Skeletal muscle satellite cell (primary cell): ENCODE measurements at regions not wholly inside any gene's neighbourhood (a gene's known extent, or its start where the extent isn't known, plus 50 kb on each side); places are given as distances from the start of the nearest gene placed in this dataset.

Experiments
- H3K27me3 ChIP-seq: 2 replicates; pipeline ENCODE4 v1.7.0; 2013; ENCODE audit warnings: low read length; ENCODE audit not compliant: control insufficient read depth, insufficient read depth
- H3K36me3 ChIP-seq: 2 replicates; pipeline ENCODE4 v1.7.0; 2013; ENCODE audit warnings: mild to moderate bottlenecking, control low read depth, low read length; ENCODE audit not compliant: insufficient read depth
- H3K4me1 ChIP-seq: 2 replicates; pipeline ENCODE4 v1.7.0; 2013; ENCODE audit warnings: low read length; ENCODE audit not compliant: control insufficient read depth, insufficient read depth
- H3K4me2 ChIP-seq: 2 replicates; pipeline ENCODE4 v1.7.0; 2013; ENCODE audit warnings: mild to moderate bottlenecking, low read length
- H3K4me3 ChIP-seq: 2 replicates; pipeline ENCODE4 v1.7.0; 2013; ENCODE audit warnings: low read length
- H3K9ac ChIP-seq: 2 replicates; pipeline ENCODE4 v1.7.0; 2013; ENCODE audit warnings: mild to moderate bottlenecking, low read depth, low read length, moderate library complexity
- H3K9me3 ChIP-seq: replicated peaks from 2 replicates; pipeline ENCODE4 v1.7.0; 2013; ENCODE audit warnings: mild to moderate bottlenecking, control low read depth, low read length

DNA sequence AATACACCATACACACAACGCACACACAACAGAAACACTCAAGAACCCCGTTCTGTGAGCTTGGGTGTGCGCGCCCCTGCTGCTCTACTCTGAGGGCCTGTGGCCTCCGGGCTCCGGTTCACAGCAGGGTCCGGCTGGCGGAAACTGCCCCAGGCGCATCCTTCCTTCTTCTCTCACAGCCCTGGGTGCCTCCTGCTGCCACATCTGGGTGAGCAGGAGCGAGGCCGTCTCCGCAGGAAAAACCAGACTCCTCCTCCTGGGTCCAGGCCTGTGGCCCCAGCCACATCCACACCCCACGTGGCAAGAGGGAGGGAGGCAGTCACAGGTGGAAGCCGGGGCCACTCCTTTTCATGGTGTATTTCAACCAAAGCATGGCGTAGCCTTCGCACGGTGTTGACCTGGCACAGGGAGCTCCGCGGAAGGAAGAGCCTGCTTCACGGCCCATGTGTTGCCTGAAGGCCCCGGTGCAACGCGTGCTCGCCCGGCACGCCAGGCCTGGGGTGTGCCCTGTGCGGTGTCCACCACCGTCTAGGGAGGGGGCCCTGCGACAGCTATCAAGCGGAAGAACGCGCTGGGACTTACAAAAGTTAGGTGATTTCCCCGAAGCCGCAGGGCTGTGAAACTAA is 1502.7 kb downstream of the TBC1D22A start:
- H3K27me3 ChIP-seq = no peaks in the 10 kb centered on the region
- peaks cover 40% of the 10 kb centered on the region for H3K9me3 ChIP-seq
- no peak overlapping the region for H3K4me3 ChIP-seq
- no peaks in the 10 kb centered on the region for H3K4me1 ChIP-seq
- H3K9ac ChIP-seq = no peak overlapping the region
- H3K36me3 ChIP-seq = no peaks in the 10 kb centered on the region
- H3K4me2 ChIP-seq = no peak overlapping the region

DNA sequence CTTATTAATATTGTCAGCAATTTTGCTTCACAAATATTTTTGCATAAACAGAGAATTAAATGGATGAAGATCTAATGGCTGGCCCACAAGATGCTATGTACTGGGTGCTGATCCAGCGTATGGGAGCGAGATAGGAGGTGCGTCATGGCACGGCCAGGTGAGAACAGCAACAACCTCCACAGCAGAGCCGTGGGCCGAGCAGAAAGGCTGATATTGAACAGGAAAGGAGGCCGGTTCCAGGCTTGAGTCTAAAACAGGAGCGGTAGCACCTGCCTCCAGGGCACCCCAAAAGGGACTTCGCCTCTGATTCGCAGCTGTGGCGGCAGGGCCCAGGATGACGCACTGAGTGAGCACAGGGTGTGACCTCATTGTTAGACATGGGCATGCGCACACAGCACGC is 1502.1 kb downstream of the TBC1D22A start:
- no peaks in the 10 kb centered on the region for H3K27me3 ChIP-seq
- peaks cover 40% of the 10 kb centered on the region for H3K9me3 ChIP-seq
- H3K4me2 ChIP-seq = no peak overlapping the region
- no peaks in the 10 kb centered on the region for H3K36me3 ChIP-seq
- H3K9ac ChIP-seq = no peak overlapping the region
- no peak overlapping the region for H3K4me3 ChIP-seq
- H3K4me1 ChIP-seq = no peaks in the 10 kb centered on the region

DNA sequence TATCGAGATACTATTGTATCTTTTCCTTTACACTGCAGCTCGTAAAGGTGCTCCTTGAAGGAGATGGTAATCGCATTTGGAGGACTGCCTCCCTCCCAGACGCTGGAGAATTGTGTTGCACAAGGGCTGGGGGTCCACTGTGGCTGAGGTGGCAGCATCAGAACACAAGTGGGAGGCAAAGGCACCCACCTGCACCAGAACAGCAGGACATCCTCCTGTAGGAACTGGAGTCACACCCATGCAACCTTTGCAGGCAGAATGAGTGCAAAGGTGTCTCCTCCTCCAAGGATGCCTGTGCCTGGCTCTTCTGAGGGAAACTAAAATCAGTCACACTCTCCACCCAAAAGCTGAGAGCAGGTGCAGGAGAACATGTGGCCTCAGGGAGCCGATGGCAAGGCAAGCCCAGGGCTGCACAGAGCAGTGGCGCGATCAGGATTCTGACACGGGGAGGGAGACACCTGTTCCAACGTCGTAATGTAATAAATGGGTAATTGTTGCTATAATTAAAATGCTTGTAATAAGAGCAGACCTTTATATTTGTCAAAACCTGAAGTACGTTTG is 1501.4 kb downstream of the TBC1D22A start:
- Histone ChIP-seq H3K36me3 (no peaks in the 10 kb centered on the region), H3K9me3 (peaks cover 43% of the 10 kb centered on the region), H3K27me3 (no peaks in the 10 kb centered on the region), H3K4me3 (no peak overlapping the region), H3K4me2 (no peak overlapping the region), H3K9ac (no peak overlapping the region), H3K4me1 (no peaks in the 10 kb centered on the region)

DNA sequence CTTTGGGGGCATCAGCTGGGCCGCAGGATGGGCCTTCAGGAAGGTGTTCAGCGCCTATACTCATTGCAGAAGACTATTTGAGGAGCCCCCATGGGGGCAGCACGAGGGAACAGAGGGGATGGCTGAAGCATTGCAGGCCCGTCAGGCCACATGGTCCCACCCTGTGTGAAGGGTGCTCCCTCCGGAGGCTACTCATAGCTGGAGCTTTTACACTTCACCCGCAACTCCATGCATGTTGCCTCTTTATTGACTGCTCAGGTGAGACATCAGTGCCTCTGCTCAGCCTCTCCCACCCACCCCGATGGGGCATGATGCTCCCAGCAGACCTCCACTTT is 1500.9 kb downstream of the TBC1D22A start:
- no peaks in the 10 kb centered on the region for H3K4me1 ChIP-seq
- peaks cover 43% of the 10 kb centered on the region for H3K9me3 ChIP-seq
- no peak overlapping the region for H3K4me2 ChIP-seq

DNA sequence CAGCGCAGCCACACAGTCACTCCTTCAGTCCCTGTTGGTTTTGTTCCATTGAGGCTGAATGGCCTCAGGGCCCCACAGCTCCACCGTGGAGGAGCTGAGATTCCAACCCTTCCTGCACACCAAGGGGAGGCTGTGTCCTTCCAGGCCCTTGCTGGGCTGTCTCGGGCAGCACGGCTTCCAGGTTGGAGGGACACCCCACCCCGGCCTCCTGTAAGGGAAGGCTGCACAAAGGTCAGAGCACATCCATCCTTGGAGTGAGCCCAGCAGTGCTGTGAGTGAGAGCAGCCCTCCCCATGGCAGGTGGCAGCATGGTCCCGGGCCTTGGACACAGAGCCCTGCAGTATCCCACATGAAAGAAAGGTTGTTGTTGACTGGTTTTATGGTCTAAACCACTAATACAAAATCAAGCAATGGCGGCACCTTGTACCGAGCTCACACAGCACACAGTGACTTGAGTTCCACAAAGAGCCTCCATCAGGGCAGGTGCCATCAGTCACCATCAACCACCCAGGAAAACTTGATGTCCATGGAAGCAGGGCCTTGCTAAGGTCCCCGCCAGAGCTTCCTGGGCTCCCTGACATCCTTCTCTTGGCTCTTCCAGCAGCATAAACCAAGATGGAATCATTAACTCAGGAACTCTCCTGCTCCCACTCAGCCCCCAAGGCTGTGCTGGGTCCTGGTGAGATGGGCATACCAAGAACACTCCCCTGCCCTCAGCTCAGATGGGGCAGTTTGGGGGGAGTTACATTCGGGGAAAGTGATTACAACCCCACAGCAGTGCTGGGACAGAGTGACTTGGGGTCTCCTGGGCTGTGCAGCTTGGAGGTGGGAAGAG is 1500.4 kb downstream of the TBC1D22A start:
- no peaks in the 10 kb centered on the region for H3K4me1 ChIP-seq
- peaks cover 43% of the 10 kb centered on the region for H3K9me3 ChIP-seq
- H3K9ac ChIP-seq = no peak overlapping the region
- H3K4me2 ChIP-seq = no peak overlapping the region
- H3K27me3 ChIP-seq = no peaks in the 10 kb centered on the region
- H3K4me3 ChIP-seq = no peak overlapping the region
- H3K36me3 ChIP-seq = no peaks in the 10 kb centered on the region

More for the DNA sequence above, 1500.9 kb downstream of the TBC1D22A start:
- Histone ChIP-seq H3K9ac (no peak overlapping the region), H3K27me3 (no peaks in the 10 kb centered on the region), H3K36me3 (no peaks in the 10 kb centered on the region), H3K4me3 (no peak overlapping the region)

DNA sequence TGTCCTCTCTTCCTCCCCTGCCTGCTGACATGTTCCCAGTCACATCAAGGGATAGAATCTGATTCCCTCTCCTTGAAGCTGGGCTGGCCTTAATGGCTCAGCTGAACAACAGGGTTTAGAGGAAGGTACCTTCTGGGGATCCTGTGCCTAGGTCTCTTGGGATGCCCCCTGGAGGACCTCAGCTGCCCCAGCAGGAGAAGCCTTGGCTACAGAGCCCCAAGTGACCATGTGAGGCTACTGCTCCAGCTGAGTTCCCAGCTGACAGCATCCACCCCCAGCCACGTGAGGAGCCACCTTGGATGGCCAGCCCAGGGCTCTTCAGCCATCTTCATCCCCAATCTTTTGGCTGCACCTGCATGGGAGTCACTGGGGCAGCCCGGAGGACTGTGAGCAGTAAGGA is 1499.3 kb downstream of the TBC1D22A start:
- peaks cover 43% of the 10 kb centered on the region for H3K9me3 ChIP-seq

DNA sequence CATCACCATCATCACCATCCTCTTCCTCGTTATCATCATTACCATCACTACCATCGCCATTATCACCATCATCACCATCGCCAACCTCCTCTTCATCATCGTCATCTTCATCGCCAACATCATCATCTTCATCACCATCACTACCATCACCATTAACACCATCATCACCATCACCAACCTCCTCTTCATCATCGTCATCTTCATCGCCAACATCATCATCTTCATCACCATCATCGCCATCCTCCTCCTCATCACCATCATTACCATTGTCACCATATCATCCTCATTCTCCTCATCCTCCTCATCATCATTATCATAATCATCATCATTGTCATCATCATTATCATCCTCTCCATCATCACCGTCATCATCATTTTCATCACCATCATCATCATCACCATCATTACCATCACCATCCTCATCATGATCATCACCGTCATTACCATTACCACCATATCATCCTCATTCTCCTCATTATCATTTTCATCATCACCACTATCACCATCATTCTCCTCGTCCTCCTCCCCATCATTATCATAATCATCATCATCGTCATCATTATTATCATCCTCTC is 1498.7 kb downstream of the TBC1D22A start:
- no peaks in the 10 kb centered on the region for H3K27me3 ChIP-seq
- H3K36me3 ChIP-seq = no peaks in the 10 kb centered on the region
- H3K4me3 ChIP-seq = no peak overlapping the region
- H3K9ac ChIP-seq = no peak overlapping the region
- no peaks in the 10 kb centered on the region for H3K4me1 ChIP-seq
- H3K4me2 ChIP-seq = no peak overlapping the region
- peaks cover 47% of the 10 kb centered on the region for H3K9me3 ChIP-seq

More for the DNA sequence above, 1499.3 kb downstream of the TBC1D22A start:
- no peak overlapping the region for H3K4me3 ChIP-seq
- H3K4me2 ChIP-seq = no peak overlapping the region
- no peaks in the 10 kb centered on the region for H3K27me3 ChIP-seq
- no peaks in the 10 kb centered on the region for H3K36me3 ChIP-seq
- no peak overlapping the region for H3K9ac ChIP-seq
- H3K4me1 ChIP-seq = no peaks in the 10 kb centered on the region

DNA sequence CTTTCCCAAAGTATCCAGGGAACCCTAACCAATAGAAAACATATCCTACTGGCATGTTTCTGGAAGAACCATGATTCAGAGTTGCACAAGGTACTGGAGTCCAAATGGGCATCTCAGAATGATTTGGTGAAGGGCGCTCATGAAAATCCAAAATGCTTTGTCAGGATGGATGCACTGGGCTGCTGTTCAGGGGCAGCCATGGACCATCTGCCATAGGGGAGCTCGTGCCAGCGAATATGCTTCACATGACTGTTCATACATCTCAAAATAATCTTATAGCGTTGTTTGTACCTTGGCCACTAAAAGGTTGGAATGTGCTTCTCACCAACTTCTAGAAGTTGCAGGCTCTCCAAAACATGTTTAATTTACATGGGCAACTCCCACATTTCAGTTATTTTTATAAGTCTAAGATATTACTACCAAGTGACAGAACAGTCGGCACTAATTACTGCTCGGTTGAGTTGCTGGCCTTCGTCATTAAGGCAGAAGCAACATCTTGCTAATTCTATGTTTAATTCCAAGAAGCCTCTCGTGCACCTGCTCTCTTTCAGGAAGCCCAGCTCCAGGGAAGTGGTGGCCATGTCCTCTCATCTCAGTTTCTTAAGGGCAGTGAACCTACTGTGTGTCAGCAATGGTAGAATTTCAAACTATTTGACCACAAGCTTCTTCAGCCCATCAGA is 1497.7 kb downstream of the TBC1D22A start:
- Histone ChIP-seq H3K27me3 (no peaks in the 10 kb centered on the region), H3K4me3 (no peak overlapping the region), H3K36me3 (no peaks in the 10 kb centered on the region), H3K9me3 (peaks cover 45% of the 10 kb centered on the region), H3K9ac (no peak overlapping the region), H3K4me1 (no peaks in the 10 kb centered on the region), H3K4me2 (no peak overlapping the region)

DNA sequence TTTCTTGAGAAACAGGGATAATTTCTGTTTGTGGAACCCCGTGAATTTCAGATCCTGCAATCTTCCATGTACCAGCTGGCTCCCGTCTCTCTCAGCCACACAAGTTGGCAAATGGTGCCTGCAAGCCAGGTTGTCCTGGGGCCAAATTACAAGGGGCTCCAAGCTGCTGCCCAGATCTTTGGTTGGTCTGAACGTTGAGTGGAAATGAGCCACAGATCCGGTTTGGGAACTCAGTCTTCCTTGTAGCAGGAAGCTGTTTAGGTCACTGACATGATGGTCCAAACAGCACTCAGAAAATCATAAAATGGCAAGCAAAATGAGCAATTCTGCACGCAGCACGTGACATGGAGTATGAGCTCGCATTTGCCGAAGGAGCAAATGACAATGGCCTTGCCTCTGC is 1496.4 kb downstream of the TBC1D22A start:
- Histone ChIP-seq H3K4me1 (no peaks in the 10 kb centered on the region), H3K4me2 (no peak overlapping the region), H3K9me3 (peaks cover 35% of the 10 kb centered on the region), H3K4me3 (no peak overlapping the region), H3K36me3 (no peaks in the 10 kb centered on the region), H3K9ac (no peak overlapping the region), H3K27me3 (no peaks in the 10 kb centered on the region)

DNA sequence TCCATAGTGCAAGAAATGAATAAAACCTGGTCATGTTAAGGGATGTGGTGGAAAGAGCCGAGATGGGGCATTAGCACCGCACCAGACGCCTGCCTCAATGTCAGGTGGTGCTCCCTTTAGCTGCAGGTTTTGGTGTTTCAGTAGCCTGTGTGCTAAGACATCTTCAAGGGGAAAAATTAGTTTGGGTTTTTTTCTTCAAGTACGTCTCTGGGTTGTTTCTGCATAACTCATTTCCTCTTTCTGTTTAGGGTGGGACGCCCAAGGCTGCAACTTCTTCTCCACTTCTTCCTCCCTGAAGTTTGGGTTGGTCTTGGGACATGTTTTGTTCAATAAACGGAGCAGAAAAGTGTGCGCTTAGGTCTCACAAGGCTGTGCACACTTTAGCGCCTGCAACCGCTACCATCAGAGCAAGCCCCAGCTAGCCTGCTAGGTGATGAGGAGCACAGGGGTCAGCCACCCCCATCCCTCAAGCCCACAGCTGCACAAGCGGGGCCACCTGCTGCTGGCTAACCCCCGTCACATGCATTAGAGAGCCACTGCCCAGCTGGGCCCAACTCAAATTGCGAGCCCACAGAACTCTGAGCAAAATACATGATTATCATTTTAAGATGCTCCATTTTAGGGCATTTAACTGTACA is 1495.7 kb downstream of the TBC1D22A start:
- Histone ChIP-seq H3K36me3 (no peaks in the 10 kb centered on the region), H3K9ac (no peak overlapping the region), H3K4me1 (no peaks in the 10 kb centered on the region), H3K4me3 (no peak overlapping the region), H3K4me2 (no peak overlapping the region), H3K9me3 (peaks cover 29% of the 10 kb centered on the region), H3K27me3 (no peaks in the 10 kb centered on the region)

DNA sequence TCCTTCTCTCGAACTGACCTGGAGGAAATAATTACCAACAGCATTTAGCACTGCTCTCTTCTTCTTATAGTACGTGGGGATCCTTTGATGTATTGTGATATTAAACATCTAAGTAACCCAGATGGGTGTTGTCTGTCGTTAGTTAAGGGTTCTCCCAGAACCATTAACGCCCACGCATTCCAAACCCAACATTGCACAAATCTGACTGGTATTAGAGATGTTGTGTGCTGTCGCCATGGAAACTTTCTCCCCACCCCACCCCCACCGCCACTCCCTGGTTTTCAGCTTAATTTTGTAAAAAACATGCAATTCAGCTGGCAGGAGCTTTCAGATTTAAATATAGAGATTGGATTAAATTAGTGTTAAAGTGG is 1495.2 kb downstream of the TBC1D22A start:
- no peak overlapping the region for H3K4me3 ChIP-seq
- peaks cover 24% of the 10 kb centered on the region for H3K9me3 ChIP-seq
- no peaks in the 10 kb centered on the region for H3K4me1 ChIP-seq
- H3K36me3 ChIP-seq = no peaks in the 10 kb centered on the region
- no peaks in the 10 kb centered on the region for H3K27me3 ChIP-seq
- H3K9ac ChIP-seq = no peak overlapping the region
- H3K4me2 ChIP-seq = no peak overlapping the region
